ENCODE measurements at regions not wholly inside any gene's neighbourhood (a gene's known extent, or its start where the extent isn't known, plus 50 kb on each side); places are given as distances from the start of the nearest gene placed in this dataset.

DNA sequence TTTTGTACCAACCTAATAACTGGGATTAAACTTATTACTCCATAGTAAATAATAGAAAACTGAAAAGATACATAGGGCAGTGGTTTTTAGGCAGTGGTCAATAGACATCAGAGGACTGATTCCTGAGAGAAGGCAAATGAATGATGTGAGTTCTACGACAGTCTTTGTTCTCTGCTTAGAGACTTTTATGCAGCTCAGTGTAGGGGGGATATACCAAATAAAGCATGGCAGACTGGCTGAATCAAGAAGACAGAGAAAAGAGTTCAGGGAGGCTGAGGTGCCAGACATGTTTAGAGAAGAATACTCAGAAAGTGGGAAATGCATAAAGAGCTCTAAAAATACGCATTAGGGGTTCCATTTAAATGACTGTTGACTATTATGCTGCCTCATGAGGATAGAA, 320.8 kb upstream of the FAR2 start:
- DNase-seq = no peak

- no peak for DNase-seq
Observed at GRCh38 chr12:28830491-28830890, 318.6 kb upstream of the FAR2 start.

- no peak for DNase-seq
Observed at GRCh38 chr12:28844718-28845117, 304.4 kb upstream of the FAR2 start.

- DNase-seq = no peak
Observed at GRCh38 chr12:28851781-28852180, 297.3 kb upstream of the FAR2 start.

DNA sequence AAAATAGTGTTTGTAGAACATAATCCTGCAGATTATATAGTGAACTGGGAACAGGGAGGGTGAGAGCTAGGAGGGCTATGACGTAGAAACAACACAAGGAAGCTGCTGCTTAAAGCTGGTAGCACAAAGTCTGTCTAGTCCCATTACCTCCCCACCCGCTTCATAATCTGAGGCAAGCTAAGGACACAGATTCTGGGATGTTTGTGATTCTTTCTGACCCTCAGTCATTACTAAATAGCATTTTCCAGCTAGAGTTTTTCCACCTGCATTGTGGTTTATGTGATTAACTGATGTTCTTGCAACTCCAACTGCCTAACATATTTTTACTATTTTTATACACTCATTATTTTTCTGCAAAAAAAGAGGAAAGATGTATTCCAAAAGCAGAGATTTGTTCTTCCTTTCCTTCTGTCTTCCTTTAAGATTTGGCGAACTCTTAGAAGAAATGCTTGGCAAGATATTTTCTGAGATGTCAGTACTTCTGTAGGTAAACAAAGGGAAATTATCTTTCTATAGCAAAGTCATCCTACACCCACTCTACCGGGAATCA, 293.2 kb upstream of the FAR2 start:
- no peak for DNase-seq

GRCh38 chr12:28857369-28857768, 291.7 kb upstream of the FAR2 start:
- DNase-seq = no peak

DNA sequence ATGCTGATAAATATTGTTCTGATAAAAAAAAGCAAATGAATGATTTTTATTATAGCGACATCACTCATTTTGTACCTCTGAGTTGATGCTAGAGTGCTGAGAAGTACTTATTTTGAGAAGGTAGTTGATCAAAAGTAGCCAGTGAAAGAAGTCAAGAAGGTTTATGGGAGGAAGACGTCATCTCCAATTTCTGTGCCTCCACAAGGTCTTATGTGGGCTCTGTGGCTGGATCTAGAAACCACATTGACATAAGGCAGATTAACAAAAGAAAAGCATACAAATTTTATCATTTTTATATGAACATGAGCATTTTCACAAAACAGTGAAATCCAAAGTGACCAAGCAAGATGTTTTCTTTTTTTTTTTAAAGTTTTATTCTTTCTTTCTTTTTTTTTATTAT, 289.5 kb upstream of the FAR2 start:
- DNase-seq = no peak

DNA sequence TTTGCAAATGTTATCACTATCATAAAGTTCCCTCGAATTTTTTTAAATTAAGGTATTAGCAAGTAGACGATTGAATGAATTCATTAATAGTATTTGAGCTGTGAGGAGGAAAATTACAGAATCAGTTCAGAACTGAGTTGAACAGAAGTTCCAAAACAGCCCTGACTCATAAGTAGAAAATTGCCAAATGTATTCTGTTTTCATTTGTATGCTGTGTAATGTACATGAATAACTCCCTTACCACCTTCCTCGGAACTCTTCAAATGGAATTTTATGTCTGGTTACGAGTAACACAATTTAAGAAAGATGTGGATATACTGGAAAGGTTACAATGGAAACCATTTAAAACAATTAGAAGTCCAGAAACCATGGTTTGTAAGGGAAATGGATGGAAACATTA, 283.3 kb upstream of the FAR2 start:
- DNase-seq = no peak

DNA sequence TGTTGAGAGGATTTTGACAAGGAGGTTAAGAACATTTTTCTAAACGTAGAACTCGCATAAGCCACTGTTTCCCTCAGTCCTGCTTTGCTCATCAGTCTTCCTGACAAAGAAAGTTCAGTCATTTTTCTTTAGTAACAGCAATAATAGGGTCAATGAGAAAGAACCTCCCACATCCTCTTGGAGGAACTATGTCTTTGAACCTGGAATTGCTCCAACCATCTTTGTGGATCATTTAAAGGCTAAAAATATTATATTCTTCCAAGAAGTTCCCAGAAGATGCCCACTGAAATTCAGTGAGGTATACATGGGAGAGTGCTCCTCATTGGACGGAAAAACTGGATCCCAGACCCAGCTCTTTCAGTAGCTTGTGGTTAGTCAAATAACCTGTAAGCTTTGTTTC, 282.8 kb upstream of the FAR2 start:
- no peak for DNase-seq

DNA sequence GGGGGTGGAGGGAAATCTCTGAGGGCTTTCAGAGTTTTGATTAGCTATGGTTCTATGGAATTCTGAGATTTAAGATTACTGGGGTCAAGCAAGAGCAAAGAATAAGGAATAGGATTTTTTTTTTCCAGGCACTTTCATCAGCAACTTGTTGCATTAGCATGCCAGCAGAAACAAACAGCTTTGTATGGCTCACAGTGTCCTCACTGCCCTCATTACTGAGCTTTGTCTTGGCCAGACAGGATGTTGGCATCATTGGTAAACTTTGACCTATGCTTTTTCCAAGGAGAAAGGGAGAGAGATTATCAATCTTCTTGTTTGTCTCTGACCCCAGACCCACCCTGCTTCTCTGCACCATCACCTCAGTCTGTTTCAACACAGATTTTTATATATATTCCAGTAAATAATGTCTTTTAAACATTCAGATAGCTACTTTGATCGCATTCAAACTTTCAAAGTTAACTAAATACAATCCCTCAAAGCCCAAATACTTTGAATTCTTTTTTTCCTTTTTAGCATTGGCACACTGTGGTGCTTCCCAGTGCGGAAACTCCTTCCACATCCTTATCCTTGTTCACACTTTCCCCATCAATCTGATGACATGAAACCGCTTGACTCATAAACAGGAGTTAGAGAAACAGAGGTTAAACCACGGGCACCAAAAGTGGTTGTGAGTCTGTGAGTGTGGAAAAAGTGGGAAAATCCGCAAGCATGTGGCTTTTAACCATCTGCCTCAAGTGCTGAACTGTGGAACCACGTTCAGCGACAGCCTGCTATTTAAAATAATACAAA, 282.2 kb upstream of the FAR2 start:
- DNase-seq = no peak

- DNase-seq = no peak
Observed at GRCh38 chr12:28868414-28868813, 280.7 kb upstream of the FAR2 start.

DNA sequence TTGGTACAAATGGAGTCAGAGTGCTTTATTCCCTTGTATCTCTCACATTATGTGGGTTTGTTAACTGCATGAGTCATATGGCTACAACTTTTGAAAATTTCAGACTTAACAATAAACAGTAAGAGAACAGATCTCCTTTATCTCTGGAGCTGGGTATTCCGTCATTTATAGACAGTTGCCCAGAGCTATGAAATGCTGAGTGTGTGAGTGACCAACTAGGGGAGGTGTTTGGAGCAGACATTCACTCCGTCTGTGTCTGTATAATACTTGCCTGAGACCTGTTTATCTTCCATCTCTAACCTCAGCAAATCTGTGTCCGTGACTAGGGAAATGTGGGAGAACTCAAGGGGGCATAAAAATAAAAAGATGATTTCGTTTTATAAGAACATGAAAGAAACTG, 279.9 kb upstream of the FAR2 start:
- DNase-seq = no peak

DNA sequence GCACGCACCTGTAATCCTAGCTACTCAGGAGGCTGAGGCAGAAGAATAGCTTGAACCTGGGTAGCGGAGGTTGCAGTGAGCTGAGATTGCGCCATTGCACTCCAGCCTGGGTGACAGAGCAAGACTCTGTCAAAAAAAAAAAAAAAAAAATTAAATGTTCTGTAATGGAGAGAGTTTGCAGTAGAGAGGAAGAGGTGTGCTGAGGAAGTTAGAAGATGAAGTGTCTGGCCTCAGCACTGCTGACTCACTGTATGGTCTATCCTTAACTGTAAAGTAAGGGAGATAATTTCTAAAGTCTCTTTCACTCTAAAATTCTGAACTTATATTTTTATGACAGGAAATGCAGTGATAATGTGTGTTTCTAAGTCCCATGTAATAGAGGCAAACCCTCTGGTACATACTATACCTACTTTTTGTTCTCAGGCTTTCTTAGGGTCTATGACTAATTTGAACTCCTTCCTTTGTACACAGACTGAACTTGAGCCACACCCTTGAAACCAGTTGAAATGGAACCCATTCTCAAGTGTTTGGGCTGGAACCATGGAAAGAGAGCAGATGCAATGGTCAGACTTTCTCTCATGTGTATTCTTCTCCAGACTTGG, 278.1 kb upstream of the FAR2 start:
- no peak for DNase-seq

- DNase-seq = peak; percentile 41
Observed at GRCh38 chr12:28872654-28873268, 276.3 kb upstream of the FAR2 start.

DNA sequence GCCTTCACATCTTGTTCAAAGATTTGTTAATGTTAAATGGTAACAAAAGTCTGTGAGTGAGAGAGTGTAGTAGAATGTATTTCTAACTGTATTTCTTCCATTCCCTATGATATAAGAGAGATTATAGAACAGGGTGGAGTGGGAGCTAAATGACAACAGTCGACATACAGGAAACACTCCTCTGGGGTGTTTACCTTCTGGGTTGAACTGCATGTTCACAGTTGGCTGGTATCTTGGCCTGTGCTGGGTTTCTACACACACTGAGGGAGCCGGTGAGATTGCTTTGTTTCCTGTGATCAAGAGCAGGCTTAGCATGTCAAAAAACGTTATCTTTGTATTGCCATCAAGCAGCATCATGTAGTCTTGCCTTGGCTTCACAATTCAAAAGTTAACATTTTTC, 274.3 kb upstream of the FAR2 start:
- DNase-seq = no peak

- no peak for DNase-seq
Observed at GRCh38 chr12:28876196-28876798, 272.8 kb upstream of the FAR2 start.

DNA sequence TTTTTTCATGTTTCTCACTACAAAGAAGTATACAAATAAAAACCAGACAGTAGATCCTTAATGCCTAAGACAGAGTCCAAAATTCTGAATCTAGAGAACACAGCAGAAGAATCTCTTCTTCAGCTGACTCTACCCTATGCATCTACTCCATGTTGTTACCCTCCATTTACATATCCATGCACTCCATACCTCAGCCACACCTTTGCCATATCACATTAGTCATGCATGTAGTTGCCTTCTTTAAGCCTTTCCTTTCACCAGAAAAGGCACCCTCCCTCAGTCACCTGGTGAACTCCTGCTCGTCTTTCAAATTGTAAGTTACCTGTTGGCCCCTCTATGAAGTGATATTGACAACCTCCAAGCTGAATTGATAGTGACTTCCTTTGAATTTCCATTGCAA, 271.2 kb upstream of the FAR2 start:
- DNase-seq = no peak

DNA sequence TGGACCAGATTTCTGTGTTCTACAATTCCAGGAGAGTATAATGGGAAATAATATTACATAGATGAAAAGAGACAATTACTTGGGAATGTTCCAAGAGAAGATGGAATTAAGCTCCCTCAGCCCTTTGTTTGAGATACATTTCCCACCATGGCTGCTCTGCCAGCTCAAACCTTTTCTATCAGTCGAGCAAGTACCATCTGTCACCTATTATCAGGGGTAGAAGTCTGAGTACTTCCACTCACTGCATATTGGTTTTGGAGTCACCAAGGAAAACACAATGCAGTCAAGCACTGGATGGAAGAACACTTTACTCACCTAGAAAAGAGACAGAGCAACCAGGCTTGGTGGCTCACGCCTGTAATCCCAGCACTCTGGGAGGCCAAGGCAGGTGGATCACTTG, 270.4 kb upstream of the FAR2 start:
- no peak for DNase-seq

DNA sequence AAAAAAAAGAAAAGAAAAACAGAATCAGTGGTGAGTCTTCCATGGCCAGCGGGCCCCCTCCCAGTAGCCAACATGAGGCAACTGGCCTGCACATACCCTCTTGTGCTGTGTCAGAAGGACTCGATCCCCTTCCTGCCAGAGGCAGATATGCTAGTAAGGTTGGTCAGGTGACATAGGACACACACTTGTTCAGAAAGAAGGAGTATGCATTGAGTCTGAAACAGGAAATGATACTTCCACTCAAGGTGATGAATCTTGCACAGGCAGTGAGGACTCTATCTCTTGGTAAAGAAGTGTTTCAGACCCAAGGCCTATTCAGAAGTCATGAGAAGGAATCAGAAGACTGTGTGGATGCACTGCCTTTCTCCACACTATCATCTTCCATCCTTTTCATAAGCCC, 269.7 kb upstream of the FAR2 start:
- no peak for DNase-seq

DNA sequence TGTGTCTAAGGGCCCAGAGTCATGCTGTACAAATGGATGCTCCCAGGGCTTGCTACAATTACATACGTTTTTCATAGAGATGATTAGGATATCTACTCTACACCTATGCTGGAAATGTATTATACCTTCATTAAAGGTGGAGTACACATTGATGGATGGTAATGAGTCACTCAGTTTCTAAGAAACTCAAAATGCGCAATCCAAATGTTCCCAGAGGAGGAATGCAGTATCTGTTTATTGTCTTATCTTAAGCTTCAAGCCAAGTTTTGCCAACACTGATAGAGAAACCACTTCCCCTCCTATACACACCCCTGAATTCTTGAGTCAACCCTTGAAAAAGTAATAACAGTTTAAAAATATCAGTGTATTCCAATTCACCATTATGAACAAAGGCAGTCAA, 266.6 kb upstream of the FAR2 start:
- DNase-seq = no peak

DNA sequence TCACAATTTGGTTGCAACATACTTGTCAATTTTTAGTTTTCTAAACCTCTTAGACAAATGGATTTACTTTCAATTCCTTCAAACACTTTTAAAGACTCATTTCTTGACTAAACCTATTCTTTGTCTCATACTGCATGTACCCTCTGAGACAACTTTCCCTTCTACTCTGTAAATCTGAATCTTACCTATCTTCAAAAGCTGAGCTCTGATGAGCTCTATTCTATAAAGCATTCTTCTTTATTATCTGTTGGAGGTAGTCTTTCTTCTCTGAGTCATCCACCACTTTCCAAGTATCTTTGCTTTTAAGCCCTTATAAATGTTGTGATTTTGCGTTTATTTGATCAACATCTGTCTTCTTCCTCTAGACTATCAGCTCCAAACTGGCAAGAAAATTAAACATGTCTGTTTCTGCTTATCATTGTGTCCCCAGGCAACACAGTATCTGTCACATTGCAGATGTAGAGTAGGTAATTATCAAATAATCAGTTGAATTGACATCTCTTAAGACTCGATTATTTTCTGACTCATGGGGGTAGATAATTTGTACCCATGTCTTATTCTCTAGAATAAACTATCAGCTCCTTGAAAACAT, 265.6 kb upstream of the FAR2 start:
- no peak for DNase-seq

- DNase-seq = no peak
Observed at GRCh38 chr12:28884904-28885679, 264.0 kb upstream of the FAR2 start.

DNA sequence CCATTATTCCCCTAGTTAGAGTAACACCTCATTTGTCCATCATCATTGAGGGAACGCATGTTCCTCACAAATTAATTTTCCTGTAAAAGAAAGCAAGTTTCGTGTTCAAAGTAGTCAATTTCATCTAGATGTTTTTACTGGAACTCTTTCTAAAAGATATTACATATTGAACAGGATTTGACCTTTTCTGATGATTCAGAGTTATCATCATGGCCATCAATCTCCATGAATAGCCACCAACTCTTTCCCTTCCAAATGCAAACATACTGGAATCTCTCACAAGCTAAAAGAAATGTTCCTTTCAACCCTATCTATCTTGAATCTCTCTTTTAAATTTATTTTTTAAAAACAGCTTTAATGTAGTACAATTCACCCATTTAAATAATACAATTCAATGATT, 263.1 kb upstream of the FAR2 start:
- no peak for DNase-seq
